CD4-positive, alpha-beta T cell (primary cell): ENCODE measurements at regions not wholly inside any gene's neighbourhood (a gene's known extent, or its start where the extent isn't known, plus 50 kb on each side); places are given as distances from the start of the nearest gene placed in this dataset.

Experiments used
- ATAC-seq: fragments of 200-7000 bp; cut with Tn5 transposase; one replicate; pipeline ENCODE4 v1.10.0; 2022; ENCODE audit warnings: mild to moderate bottlenecking; ENCODE audit not compliant: poor library complexity
- CTCF ChIA-PET: fragments of 350-600 bp; sonication (Branson Sonifier 250); formaldehyde crosslinking; loops from one replicate; lab custom pipeline; 2021; ENCODE audit warnings: antibody characterized with exemption, inconsistent platforms; lab: Charles Lee
- POLR2A ChIA-PET: fragments of 350-600 bp; sonication (Branson Sonifier 250); formaldehyde crosslinking; loops from one replicate; lab custom pipeline; 2021; ENCODE audit warnings: antibody characterized with exemption, inconsistent platforms; lab: Charles Lee
- DNase-seq, 14 experiments: peaks; one replicate each; pipeline ENCODE4 v3.0.0-alpha.2; 2013 to 2020; ENCODE audit warnings: mixed read lengths in 2 of 14
- H3K27ac ChIP-seq, 2 donors: one replicate each; pipeline versions ENCODE4 v1.5.1 to v1.7.0; 2013; ENCODE audit warnings: low read length in 2 of 2, low read depth in 1 of 2, mild to moderate bottlenecking in 1 of 2
- H3K27me3 ChIP-seq, 2 experiments: 1 replicate in 1 of 2; 2 replicates in 1 of 2; pipeline versions ENCODE4 v1.6.1 to v1.7.0; 2013; ENCODE audit warnings: low read length in 2 of 2, control low read depth in 1 of 2, mild to moderate bottlenecking in 1 of 2, moderate library complexity in 1 of 2; ENCODE audit not compliant: insufficient read depth in 2 of 2, control insufficient read depth in 1 of 2
- H3K36me3 ChIP-seq: one replicate; pipeline ENCODE4 v1.6.1; 2013; ENCODE audit warnings: low read length, control low read depth; ENCODE audit not compliant: insufficient read depth
- H3K4me1 ChIP-seq: one replicate; pipeline ENCODE4 v1.6.1; 2013; ENCODE audit warnings: low read length, control low read depth; ENCODE audit not compliant: insufficient read depth
- H3K4me3 ChIP-seq: one replicate; pipeline ENCODE4 v1.5.1; 2013; ENCODE audit warnings: mild to moderate bottlenecking, low read length, moderate library complexity
- H3K9me3 ChIP-seq, 2 experiments: 1 replicate in 1 of 2; 2 replicates in 1 of 2; pipeline versions ENCODE4 v1.6.1 to v1.7.0; 2013; ENCODE audit warnings: low read length in 2 of 2, mild to moderate bottlenecking in 2 of 2, control low read depth in 1 of 2, moderate library complexity in 1 of 2; ENCODE audit not compliant: control insufficient read depth in 1 of 2, insufficient read depth in 1 of 2
- H3K27ac Mint-ChIP-seq: one replicate; pipeline ENCODE4 v1.8.0; 2020; ENCODE audit warnings: mixed read lengths
- H3K27me3 Mint-ChIP-seq: one replicate; pipeline ENCODE4 v1.8.0; 2021; ENCODE audit warnings: mixed read lengths
- H3K36me3 Mint-ChIP-seq: one replicate; pipeline ENCODE4 v1.8.0; 2021; ENCODE audit warnings: low read depth, mixed read lengths
- H3K4me1 Mint-ChIP-seq: one replicate; pipeline ENCODE4 v1.8.0; 2021; ENCODE audit warnings: low read depth, mixed read lengths
- H3K4me3 Mint-ChIP-seq: one replicate; pipeline ENCODE4 v1.8.0; 2020; ENCODE audit warnings: mild to moderate bottlenecking, mixed read lengths
- H3K9me3 Mint-ChIP-seq: one replicate; pipeline ENCODE4 v1.8.0; 2020; ENCODE audit warnings: mixed read lengths
- intact Hi-C, 2 experiments: fragments of 100-400 bp; cut with DNase I in 1 of 2; cut with micrococcal nuclease in 1 of 2; formaldehyde crosslinking; loops; one replicate each; pipeline versions ENCODE4 v1.15.1 to v1.9.0; 2023 to 2025; cut with DNase I, micrococcal nuclease
- TF ChIP-seq, protein P1 (sequence below): fragments of 200-600 bp; IDR thresholded peaks from one replicate; pipeline ENCODE4 v1.8.0; 2022; ENCODE audit warnings: antibody characterized with exemption, mild to moderate bottlenecking

DNA sequence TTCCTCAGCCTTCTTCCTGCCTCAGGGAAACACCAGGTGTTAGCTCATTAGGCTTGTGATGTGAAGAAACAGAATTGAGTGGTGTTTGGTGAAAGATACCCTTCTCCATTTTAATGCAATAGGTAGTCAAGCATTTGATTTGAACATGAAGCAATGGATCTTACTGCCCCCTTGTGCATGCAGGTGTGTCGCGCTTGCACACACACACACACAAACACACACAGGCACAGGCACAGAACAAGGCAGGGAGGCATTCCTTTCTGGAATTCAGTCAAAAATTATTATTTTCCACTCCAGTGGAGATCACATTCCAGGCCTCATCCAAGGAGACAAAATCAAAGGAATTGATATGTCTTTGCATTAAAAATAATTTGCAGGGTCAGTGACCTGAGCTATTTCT lies 667.0 kb upstream of the MARCKS start:
- POLR2A ChIA-PET: no interaction called here
- CTCF ChIA-PET: no interaction called here
- intact Hi-C loops: no loop called here
- no peak overlapping the region for H3K27ac Mint-ChIP-seq
- no peaks in the 10 kb centered on the region for H3K27me3 Mint-ChIP-seq
- ATAC-seq: no peak
- no peak for DNase-seq
- TF ChIP-seq, protein P1, sequence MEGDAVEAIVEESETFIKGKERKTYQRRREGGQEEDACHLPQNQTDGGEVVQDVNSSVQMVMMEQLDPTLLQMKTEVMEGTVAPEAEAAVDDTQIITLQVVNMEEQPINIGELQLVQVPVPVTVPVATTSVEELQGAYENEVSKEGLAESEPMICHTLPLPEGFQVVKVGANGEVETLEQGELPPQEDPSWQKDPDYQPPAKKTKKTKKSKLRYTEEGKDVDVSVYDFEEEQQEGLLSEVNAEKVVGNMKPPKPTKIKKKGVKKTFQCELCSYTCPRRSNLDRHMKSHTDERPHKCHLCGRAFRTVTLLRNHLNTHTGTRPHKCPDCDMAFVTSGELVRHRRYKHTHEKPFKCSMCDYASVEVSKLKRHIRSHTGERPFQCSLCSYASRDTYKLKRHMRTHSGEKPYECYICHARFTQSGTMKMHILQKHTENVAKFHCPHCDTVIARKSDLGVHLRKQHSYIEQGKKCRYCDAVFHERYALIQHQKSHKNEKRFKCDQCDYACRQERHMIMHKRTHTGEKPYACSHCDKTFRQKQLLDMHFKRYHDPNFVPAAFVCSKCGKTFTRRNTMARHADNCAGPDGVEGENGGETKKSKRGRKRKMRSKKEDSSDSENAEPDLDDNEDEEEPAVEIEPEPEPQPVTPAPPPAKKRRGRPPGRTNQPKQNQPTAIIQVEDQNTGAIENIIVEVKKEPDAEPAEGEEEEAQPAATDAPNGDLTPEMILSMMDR: no peak
- H3K27me3 ChIP-seq: no peaks in the 10 kb centered on the region
- peaks cover 7% of the 10 kb centered on the region for H3K9me3 Mint-ChIP-seq
- no peaks in the 10 kb centered on the region for H3K9me3 ChIP-seq
- H3K4me1 Mint-ChIP-seq: no peaks in the 10 kb centered on the region
- no peaks in the 10 kb centered on the region for H3K4me1 ChIP-seq
- H3K36me3 ChIP-seq: no peaks in the 10 kb centered on the region
- H3K4me3 ChIP-seq: no peak overlapping the region
- H3K36me3 Mint-ChIP-seq: no peaks in the 10 kb centered on the region
- H3K27ac ChIP-seq: no peak overlapping the region
- H3K4me3 Mint-ChIP-seq: no peak overlapping the region

DNA sequence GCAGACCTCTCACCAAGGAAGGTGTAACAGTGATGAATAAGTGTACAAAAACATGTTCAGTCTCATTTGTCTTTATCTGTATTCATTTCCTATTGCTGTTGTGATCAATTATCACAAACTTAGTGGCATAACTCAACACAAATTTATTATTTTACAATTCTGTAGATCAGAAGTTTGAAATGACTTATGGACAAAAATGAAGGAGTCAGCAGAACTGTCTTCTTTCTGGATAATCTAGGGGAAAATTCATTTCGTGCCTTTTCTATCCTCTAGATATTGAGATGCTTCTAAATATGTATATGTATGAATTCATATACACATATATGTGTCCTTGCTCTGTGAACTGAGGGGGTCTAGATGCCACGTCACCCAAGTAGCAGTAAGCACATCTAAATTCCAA lies 663.1 kb upstream of the MARCKS start:
- TF ChIP-seq, protein P1: no peak
- CTCF ChIA-PET: no interaction called here
- no peaks in the 10 kb centered on the region for H3K4me1 Mint-ChIP-seq
- H3K4me3 ChIP-seq: no peak overlapping the region
- H3K36me3 ChIP-seq: no peaks in the 10 kb centered on the region
- H3K27me3 ChIP-seq: no peaks in the 10 kb centered on the region
- H3K36me3 Mint-ChIP-seq: no peaks in the 10 kb centered on the region
- ATAC-seq (no peak), DNase-seq (no peak)
- no peak overlapping the region for H3K27ac Mint-ChIP-seq
- H3K27ac ChIP-seq: no peak overlapping the region
- intact Hi-C loops: no loop called here
- no peaks in the 10 kb centered on the region for H3K4me1 ChIP-seq
- POLR2A ChIA-PET: no interaction called here
- no peaks in the 10 kb centered on the region for H3K27me3 Mint-ChIP-seq
- H3K4me3 Mint-ChIP-seq: no peak overlapping the region
- peaks cover 7% of the 10 kb centered on the region for H3K9me3 Mint-ChIP-seq
- H3K9me3 ChIP-seq: peaks cover 0 to 3% of the 10 kb centered on the region in 2 experiments

- Histone ChIP-seq H3K27me3 (no peaks in the 10 kb centered on the region), H3K4me1 (no peaks in the 10 kb centered on the region), H3K36me3 (no peaks in the 10 kb centered on the region), H3K4me3 (no peak overlapping the region), H3K27ac (no peak overlapping the region), H3K9me3 (peaks cover 0 to 4% of the 10 kb centered on the region in 2 experiments)
- H3K4me3 Mint-ChIP-seq: no peak overlapping the region
- intact Hi-C loops: no loop called here
- no peaks in the 10 kb centered on the region for H3K36me3 Mint-ChIP-seq
- ChIA-PET POLR2A (no interaction called here), CTCF (interaction anchor here (0.7 to 1.3 kb wide), 2 partner anchors 18 to 20 kb away, joined by 3 read pairs; no protein-coding TSS in a partner anchor)
- H3K27ac Mint-ChIP-seq: no peak overlapping the region
- no peaks in the 10 kb centered on the region for H3K9me3 Mint-ChIP-seq
- H3K4me1 Mint-ChIP-seq: no peaks in the 10 kb centered on the region
- no peak for DNase-seq
- TF ChIP-seq, protein P1: no peak
- no peak for ATAC-seq
- H3K27me3 Mint-ChIP-seq: no peaks in the 10 kb centered on the region
Measured at GRCh38 chr6:113202852-113203714, 654.1 kb upstream of the MARCKS start.
